Transverse colon (tissue), 4 donors: ENCODE measurements at regions not wholly inside any gene's neighbourhood (a gene's known extent, or its start where the extent isn't known, plus 50 kb on each side); places are given as distances from the start of the nearest gene placed in this dataset.

Source experiments
- DNase-seq: peaks from one replicate; pipeline ENCODE4 v3.0.0-alpha.2; 2019
- H3K27ac ChIP-seq, 4 donors: fragments of 200-600 bp; sonication (generic); 2 replicates each; pipeline ENCODE4 v1.5.1; 2016 to 2018; ENCODE audit warnings: inconsistent platforms in 4 of 4
- H3K27me3 ChIP-seq: fragments of 200-600 bp; sonication (generic); 2 replicates; pipeline ENCODE4 v1.5.1; 2017; ENCODE audit warnings: inconsistent platforms
- H3K36me3 ChIP-seq, 4 donors: fragments of 200-600 bp; sonication (generic); 2 replicates each; pipeline ENCODE4 v1.5.1; 2017 to 2019; ENCODE audit warnings: inconsistent platforms in 4 of 4
- H3K4me1 ChIP-seq, 4 donors: fragments of 200-600 bp; sonication (generic); 2 replicates each; pipeline ENCODE4 v1.5.1; 2017 to 2020; ENCODE audit warnings: inconsistent platforms in 4 of 4
- H3K4me3 ChIP-seq, 4 donors: fragments of 200-600 bp; sonication (generic); 1 replicate in 1 of 4; 2 replicates in 3 of 4; pipeline versions ENCODE4 v1.5.1 to v1.6.1; 2017 to 2019; ENCODE audit warnings: inconsistent platforms in 4 of 4
- H3K9me3 ChIP-seq, 2 donors: fragments of 200-600 bp; sonication (generic); 2 replicates each; pipeline ENCODE4 v1.5.1; 2017 to 2019; ENCODE audit warnings: inconsistent platforms in 2 of 2
- EP300 ChIP-seq: sonication (generic); formaldehyde crosslinking; IDR thresholded peaks from one replicate; pipeline ENCODE4 v1.6.1; 2017; ENCODE audit warnings: antibody characterized with exemption, low read depth
- POLR2A ChIP-seq: fragments of 450-650 bp; IDR thresholded peaks from one replicate; pipeline ENCODE4 v1.6.1; 2016; ENCODE audit warnings: antibody characterized with exemption, mild to moderate bottlenecking, moderate library complexity
- POLR2AphosphoS5 ChIP-seq, 3 donors: sonication (generic); formaldehyde crosslinking; IDR thresholded peaks; one replicate each; pipeline ENCODE4 v1.6.1; 2016; ENCODE audit warnings: antibody characterized with exemption in 3 of 3
- WGBS, 2 donors: methylation state at CpG; one replicate each; pipeline ENCODE4 v1.1.5; 2018; ENCODE audit warnings: low coverage in 1 of 2; 5-methylcytosine and 5-hydroxymethylcytosine counted together
- in situ Hi-C, 4 donors: fragments of 200-750 bp; cut with MboI; loops; one replicate each; pipeline versions ENCODE4 v1.15.0 to v1.15.1; 2017; ENCODE audit warnings: low sequenced_read_pairs in 3 of 4, low pct_ligation_motif_present in 1 of 4, low pct_unique_long_range_greater_than_20kb in 1 of 4
- intact Hi-C: fragments of 100-400 bp; cut with DNase I; formaldehyde crosslinking; loops from one replicate; pipeline ENCODE4 v1.15.1; 2023; ENCODE audit warnings: low total_unique reads
- TF ChIP-seq, protein P1 (sequence below), 5 experiments: fragments of 200-600 bp in 3 of 5; fragments of 450-650 bp in 2 of 5; sonication (generic) in 3 of 5; IDR thresholded peaks; 1 replicate in 2 of 5; 2 replicates in 3 of 5; pipeline ENCODE4 v1.5.1; 2016 to 2017; ENCODE audit warnings: antibody characterized with exemption in 5 of 5, inconsistent platforms in 3 of 5, mild to moderate bottlenecking in 2 of 5, moderate library complexity in 1 of 5

DNA sequence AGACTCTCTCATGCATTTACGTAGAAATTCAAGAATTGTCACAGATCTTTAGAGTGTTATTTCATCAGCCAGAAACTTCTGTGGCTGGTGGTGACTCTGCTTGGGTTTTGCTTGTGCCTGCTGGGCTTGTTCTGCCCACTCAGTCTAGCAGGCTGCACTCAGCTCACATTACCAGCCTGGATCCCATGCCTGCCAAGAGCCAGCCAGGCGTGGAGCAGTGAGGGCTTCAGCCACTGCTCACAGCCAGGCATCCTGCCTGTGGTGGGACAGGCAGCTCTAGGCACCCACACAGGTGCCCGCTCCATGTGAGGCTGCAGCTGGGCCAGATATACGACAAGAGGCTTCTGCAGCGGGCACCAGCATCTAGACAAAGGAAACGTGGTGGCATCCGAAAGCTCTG lies 1213.3 kb upstream of the RAG2 start:
- Histone ChIP-seq H3K4me3 (no peak overlapping the region), H3K36me3 (no peaks in the 10 kb centered on the region), H3K27me3 (no peaks in the 10 kb centered on the region), H3K9me3 (no peaks in the 10 kb centered on the region), H3K27ac (no peak overlapping the region), H3K4me1 (no peaks in the 10 kb centered on the region)
- in situ Hi-C loops, result no loop called here
- WGBS, 2 donors, result 81 to 100% methylated on average over 1 to 7 of the region's 7 CpGs
- no peak for DNase-seq
- intact Hi-C loops, result no loop called here
- TF ChIP-seq POLR2A, result no peak
- no peak for TF ChIP-seq EP300
- TF ChIP-seq, protein P1, sequence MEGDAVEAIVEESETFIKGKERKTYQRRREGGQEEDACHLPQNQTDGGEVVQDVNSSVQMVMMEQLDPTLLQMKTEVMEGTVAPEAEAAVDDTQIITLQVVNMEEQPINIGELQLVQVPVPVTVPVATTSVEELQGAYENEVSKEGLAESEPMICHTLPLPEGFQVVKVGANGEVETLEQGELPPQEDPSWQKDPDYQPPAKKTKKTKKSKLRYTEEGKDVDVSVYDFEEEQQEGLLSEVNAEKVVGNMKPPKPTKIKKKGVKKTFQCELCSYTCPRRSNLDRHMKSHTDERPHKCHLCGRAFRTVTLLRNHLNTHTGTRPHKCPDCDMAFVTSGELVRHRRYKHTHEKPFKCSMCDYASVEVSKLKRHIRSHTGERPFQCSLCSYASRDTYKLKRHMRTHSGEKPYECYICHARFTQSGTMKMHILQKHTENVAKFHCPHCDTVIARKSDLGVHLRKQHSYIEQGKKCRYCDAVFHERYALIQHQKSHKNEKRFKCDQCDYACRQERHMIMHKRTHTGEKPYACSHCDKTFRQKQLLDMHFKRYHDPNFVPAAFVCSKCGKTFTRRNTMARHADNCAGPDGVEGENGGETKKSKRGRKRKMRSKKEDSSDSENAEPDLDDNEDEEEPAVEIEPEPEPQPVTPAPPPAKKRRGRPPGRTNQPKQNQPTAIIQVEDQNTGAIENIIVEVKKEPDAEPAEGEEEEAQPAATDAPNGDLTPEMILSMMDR (IDR thresholded peaks at IDR 0.05), result no peak
- no peak for TF ChIP-seq POLR2AphosphoS5 (IDR thresholded peaks at IDR 0.05)

DNA sequence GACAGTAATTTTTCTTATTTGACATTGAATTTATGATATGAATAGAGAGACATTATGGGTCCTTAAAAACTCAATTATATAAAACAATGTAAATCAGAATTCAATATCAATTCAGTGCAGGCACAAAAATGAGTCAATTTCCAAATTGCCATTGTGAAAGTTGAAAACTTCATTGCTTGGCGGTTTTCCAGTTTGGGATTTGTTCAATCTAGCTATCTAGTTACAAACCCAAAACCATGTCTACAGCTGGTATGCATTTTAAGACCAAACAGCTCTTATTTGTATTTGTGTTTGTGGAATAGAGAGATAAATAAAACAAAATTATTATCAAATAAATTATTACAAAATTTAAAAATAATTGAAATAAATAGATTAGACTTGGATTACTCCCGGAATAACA lies 1206.6 kb upstream of the RAG2 start:
- no peaks in the 10 kb centered on the region for H3K9me3 ChIP-seq
- no peaks in the 10 kb centered on the region for H3K27me3 ChIP-seq
- no peak for DNase-seq
- no peaks in the 10 kb centered on the region for H3K4me1 ChIP-seq
- intact Hi-C loops, result no loop called here
- in situ Hi-C loops, result no loop called here
- no peak for TF ChIP-seq POLR2AphosphoS5 (IDR thresholded peaks at IDR 0.05)
- TF ChIP-seq, protein P1 (IDR thresholded peaks at IDR 0.05), result no peak
- TF ChIP-seq EP300, result no peak
- TF ChIP-seq POLR2A, result no peak
- 70 to 85% methylated on average over 2 of the region's 2 CpGs for WGBS, 2 donors
- no peak overlapping the region for H3K4me3 ChIP-seq
- H3K36me3 ChIP-seq, result no peaks in the 10 kb centered on the region
- H3K27ac ChIP-seq, result no peak overlapping the region

DNA sequence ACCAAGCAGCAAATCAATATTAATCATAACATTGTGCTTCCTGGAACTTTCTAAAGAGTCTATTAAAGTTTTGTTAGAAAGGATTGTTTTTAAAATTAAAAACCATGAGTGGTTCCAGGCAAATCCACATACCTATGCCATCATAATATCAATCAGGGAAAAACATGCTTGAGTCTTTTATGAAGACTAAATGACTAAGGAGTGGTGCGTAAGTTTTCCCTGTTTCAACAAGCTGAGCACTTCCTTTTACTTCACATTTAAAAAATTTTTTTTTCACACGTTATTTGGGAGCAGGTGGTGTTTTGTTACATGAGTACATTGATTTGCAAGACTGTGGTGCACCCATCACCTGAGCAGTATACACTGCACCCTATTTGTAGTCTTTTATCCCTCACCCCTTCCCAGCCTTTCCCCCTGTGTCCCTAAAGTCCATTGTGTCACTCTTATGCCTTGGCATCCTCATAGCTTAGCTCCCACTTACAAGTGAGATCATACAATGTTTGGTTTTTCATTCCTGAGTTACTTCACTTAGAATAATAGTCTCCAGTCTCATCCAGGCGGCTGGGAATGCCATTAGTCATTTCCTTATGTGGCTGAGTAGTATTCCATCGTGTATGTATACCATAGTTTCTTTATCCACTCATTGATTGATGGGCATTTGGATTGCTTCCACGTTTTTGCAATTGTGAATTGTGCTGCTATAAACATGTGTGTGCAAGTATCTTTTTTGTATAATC lies 1190.3 kb upstream of the RAG2 start:
- H3K27ac ChIP-seq, result no peak overlapping the region
- intact Hi-C loops (no loop called here), in situ Hi-C loops (no loop called here)
- 32 to 47% methylated on average over 5 of the region's 5 CpGs for WGBS, 2 donors
- H3K36me3 ChIP-seq, result no peaks in the 10 kb centered on the region
- no peak overlapping the region for H3K4me3 ChIP-seq
- no peaks in the 10 kb centered on the region for H3K4me1 ChIP-seq
- H3K9me3 ChIP-seq, result peaks cover 3 to 12% of the 10 kb centered on the region in 2 donors
- no peak for DNase-seq
- TF ChIP-seq, protein P1 (IDR thresholded peaks at IDR 0.05), result no peak
- TF ChIP-seq POLR2A, result no peak
- no peak for TF ChIP-seq POLR2AphosphoS5 (IDR thresholded peaks at IDR 0.05)
- TF ChIP-seq EP300, result no peak
- H3K27me3 ChIP-seq, result no peaks in the 10 kb centered on the region

DNA sequence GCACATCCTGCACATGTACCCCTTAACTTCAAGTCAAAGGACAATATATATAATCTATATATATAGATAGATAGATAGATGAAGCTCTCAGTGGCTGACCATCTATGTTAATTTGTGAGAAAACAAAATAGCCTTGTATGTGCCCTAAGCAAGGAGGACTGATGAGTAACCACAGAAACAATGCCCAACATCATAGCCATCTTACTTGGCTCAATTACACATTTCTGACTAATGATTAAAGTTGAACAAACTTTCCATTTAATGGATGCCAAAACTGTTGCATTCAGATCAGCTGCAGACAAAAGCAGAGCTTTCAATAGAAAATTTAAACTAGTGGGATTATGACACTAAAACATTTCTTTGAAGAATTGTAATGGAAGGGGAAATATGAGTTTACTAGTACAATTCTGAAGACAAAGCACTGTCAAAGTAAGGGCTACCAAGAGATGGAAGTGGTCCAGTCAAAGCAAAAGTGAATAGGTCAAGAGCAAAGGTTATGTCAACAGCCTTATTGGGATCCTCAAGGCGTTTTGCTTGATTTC lies 1188.2 kb upstream of the RAG2 start:
- Histone ChIP-seq H3K36me3 (no peaks in the 10 kb centered on the region), H3K4me3 (no peak overlapping the region), H3K27ac (no peak overlapping the region), H3K9me3 (peaks cover 3 to 7% of the 10 kb centered on the region in 2 donors), H3K27me3 (no peaks in the 10 kb centered on the region), H3K4me1 (no peaks in the 10 kb centered on the region)
- 0 to 14% methylated on average over 1 of the region's 1 CpG for WGBS, 2 donors
- DNase-seq, result no peak
- TF ChIP-seq EP300, result no peak
- TF ChIP-seq, protein P1 (IDR thresholded peaks at IDR 0.05), result no peak
- no peak for TF ChIP-seq POLR2A
- no peak for TF ChIP-seq POLR2AphosphoS5 (IDR thresholded peaks at IDR 0.05)
- in situ Hi-C loops (no loop called here), intact Hi-C loops (no loop called here)
